HG03460 (cell line): ENCODE measurements at regions not wholly inside any gene's neighbourhood (a gene's known extent, or its start where the extent isn't known, plus 50 kb on each side); places are given as distances from the start of the nearest gene placed in this dataset.
"Not testable (repeated sequence)": the region's sequence is repeated elsewhere in the genome, so short reads cannot be mapped to it uniquely, and the experiment has no call there.

Experiments used
- ATAC-seq: cut with Tn5 transposase; IDR thresholded peaks from one replicate; pipeline ENCODE4 v1.9.1; 2021; ENCODE audit not compliant: unreplicated experiment

DNA sequence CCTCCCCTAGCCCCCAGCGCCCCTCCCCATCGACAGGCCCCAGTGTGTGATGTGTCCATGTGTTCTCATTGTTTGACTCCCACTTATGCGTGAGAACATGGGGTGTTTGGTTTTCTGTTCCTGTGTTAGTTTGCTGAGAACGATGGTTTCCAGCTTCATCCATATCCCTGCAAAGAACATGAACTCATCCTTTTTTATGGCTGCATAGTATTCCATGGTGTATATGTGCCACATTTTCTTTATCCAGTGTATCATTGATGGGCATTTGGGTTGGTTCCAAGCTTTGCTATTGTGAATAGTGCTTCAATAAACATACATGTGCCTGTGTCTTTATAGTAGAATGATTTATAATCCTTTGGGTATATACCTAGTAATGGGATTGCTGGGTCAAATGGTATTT, 107.6 kb upstream of the ADGRG2 start:
- ATAC-seq, result not testable (repeated sequence)

DNA sequence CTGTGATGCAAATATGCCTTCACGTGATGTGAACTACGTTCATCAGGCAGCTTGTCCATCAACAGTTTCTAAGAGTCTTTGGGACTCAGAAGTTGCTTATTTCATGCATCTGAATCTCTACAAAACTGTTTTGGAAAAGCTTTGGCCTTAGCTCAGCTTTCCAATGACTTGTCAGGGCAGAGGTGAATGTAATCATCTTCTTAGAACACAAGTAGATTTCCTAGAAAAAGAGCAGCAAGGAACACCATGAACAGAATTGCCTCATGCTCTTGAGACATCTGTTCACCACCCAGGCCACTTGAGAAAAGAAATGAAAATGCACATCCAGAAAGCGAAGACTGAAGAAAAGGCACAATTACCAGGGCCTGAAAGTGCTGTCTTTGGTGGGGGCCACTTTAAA, 105.8 kb upstream of the PDHA1 start:
- no peak for ATAC-seq

DNA sequence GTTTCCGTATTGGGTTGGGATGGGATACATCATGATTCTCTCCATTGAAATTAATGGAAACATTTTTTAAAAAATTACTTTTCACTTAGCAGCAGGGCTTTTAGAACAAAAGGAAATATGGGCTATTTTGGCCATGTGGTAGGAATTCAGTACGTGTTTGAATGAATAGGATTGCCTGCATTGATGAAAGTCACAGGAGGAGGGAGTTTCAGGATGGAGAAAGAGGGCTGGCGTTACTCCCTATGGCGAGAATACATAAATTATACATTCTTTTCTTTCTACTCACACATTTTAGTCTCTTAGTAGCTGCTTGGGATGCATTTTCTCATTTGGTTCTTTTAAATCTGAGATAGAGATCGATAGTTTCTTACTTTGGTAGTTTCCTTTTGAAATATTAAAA, 100.3 kb upstream of the PDHA1 start:
- ATAC-seq, result no peak

DNA sequence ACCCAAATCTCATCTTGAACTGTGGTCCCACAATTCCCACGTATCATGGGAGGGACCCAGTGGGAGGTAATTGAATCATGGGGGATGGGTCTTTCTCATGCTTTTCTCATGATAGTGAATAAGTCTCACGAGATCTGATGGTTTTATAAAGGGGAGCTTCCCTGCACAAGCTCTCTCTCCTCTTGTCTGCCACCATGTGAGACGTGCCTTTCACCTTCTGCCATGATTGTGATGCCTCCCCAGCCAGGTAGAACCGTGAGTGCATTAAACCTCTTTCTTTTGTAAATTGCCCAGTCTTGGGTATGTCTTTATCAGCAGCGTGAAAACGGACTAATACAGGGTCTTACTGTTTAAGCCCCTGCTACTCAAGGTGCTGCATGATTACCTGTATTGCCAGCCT, 98.8 kb upstream of the PDHA1 start:
- ATAC-seq, result not testable (repeated sequence)

DNA sequence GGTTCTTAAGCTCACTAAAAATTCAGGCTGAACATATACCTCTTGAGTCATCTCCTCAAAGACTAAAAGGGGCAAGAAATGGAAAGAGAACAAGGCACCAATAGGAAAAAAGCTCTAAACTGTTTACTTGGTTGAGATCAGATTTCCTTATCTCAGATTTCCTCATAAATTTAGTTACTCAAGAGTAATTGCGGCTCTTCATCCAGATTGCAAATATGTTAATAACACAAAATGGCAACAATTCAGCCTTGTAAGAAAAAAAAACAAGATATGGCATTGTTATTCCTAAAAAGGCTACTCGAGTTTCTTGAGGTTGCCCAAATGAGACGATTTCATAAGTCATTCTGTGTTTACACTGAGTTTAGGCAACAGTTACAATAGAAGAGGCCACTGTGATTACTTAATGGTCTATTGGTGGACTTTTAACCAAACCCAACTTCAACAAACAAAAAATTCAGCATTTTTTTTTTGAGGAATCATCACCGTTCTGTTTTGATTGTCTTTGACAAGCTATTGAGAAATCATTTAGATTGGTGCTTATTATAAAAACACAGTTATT, 97.9 kb upstream of the PDHA1 start:
- ATAC-seq, result no peak

DNA sequence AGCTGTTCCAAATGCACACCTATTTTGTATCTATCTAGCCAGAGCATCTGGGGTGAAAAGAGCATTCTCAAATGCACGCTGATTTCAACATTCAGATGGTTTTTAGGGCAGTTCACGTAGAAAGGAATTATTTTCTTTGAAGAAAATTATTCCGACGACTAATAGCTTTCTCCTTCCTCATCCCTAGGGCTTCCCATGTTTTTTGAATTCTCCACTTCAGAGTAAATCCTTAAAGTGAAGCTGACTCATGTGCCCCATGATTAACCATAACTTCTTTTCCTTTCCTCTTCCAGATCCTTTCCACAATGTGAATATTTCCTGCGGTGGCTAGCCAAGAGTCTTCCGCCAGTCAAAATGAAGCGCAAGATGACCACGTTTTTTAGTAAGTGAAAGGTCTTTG, 86.7 kb upstream of the PDHA1 start:
- no peak for ATAC-seq

DNA sequence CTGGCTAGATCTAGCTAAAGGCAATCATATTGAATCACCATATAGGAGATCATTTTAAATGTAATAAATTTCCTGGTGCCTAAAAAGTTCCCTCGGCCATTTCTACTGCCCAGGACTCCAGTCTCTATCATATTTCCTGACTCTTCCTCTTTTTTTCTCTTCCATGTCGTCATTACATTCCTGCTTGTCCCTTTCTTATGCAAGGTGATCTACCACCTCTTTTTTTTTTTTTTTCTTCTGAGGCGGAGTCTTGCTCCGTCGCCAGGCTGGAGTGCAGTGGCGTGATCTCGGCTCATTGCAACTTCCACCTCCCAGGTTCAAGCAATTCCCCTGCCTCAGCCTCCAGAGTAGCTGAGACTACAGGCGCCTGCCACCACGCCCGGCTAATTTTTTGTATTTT, 82.7 kb upstream of the PDHA1 start:
- ATAC-seq, result not testable (repeated sequence)

DNA sequence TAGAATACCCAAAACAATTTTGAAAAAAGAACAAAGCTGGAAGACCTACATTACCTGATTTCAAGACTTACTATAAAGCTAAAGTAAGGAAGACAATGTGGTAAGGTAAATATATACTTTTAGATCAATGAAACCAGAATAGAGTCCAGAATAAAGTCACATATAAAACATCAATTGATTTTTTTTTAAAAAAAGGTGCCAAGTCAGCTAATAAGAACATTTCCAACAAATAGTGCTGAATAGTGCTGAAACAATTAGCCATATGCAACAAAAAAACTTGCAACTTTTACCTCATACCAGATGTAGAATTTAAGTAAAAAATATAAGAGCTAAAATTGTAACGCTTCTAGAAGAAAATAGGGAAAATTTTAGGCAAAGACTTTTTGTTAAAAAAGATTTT, 73.0 kb upstream of the PDHA1 start:
- ATAC-seq, result no peak

DNA sequence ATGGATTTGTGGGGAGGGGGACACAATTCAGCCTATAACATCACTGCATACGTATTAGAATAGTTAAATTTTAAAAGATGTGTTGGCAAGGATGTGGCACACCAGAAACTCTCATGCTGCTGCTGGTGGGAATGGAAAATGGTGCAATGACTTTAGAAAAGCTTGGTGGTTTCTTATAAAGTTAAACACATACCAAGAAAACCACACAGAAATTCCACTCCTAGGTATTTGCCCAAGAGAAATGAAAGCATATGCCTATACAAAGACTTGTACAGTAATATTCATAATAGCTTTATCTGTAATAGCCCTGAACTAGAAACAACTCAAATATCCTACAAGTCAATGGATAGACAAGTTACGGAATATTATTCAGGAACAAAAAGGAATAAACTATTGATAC, 71.3 kb upstream of the PDHA1 start:
- ATAC-seq, result peak; percentile 57

DNA sequence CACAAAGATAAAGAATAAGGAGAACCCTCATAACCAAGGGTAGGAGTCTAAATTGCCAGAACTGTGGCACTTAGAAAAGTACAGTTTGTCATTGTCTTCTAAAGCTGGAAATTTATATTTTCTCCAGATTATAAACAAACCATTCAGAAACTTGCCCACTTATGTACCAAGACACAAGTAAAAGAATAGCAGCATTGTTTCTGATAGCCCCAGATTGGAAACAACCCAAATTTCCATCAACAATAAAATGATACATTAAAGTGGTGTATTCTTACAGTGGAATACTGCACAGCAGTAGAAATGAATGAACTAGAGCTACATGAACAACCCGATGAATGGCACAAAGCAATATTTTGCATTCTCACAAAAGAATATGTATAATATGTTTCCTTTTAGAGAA, 63.1 kb upstream of the PDHA1 start:
- ATAC-seq, result no peak

DNA sequence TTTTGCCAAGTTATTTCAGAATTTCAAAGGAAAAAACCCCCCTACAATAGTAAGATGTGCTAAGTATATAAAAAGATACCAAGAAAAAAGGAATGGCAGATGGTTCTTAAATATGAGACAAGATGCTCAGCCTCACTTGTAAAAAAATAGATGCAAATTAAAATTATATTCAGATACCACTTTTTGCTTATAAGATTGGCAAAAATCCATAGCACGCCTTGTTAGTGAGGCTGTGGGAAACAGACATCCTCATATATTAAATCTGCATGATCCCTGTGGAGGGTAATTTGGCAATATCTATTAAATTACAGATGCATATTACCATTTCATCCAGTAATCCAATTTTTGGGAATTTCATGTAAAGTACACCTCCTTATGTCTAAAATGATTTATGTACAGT, 62.5 kb upstream of the PDHA1 start:
- no peak for ATAC-seq

DNA sequence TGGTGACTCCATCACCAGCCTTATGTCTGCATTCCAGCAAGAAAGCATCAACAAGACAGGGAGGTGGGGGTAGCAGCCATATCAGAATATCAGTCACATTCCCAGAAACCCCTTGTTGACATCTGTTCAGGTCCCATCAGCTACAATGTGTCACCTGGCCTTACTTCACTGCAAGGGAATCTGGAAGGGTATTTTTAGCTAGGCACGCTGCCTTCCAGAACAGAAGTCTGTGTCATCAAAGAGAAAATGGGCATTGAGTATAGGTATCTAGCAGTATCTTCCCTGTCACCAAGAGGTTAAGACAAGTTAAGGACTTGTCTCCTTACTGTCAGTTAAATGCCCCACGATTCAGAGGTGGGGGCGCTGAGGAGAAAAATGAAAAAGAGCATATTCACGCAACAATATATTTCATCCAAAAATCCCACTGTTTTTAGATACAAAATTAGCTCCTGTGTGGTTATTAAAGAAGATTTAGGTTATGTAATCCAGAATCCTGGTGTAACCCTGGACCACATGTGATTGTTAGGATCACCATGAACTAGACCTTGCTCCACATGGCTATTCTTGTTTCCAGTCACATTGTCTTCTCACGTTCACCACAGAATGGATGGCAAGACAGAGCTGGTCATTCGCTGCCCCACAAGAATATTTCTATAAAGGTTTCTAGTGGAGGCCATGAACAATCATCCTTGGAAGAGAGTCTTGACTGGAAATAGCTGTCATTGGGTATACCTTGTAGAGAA, 60.0 kb upstream of the PDHA1 start:
- no peak for ATAC-seq

DNA sequence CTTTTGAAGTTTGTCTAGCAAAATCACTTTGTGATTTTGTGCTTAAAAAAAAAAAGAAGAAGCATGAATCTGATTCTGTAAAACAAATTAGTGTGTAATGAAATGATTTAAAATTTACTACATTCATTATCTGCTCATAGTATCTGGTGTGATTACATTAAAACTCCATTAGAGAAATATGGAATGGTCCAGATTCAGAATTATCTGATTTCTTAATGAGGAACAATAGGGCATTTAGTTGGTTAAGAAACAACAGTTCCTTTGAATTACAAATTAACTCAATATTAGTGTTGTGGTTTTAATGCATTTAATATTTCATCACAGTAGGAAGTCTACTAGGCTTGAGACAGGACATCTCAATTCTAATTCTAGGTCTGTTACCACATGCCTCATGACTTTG, 57.9 kb upstream of the PDHA1 start:
- no peak for ATAC-seq

DNA sequence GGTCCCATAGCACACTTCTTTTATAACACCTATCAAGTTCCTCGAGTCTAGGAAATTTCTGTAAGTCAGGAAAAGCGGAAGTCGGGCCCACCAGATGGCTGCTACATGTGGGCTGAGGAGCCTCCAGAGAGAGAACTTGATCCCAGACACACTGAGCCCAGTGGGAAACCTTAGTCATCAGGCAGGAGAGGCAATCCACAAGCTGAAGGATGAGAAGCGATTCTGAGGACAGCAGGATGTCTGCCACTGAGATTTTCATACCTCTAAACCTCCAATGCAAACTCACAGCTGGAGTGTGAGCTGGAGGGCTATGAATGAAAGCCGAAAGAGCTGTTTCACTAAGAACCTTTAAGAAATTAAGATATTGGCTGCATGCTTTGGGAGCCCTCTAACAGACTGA, 52.6 kb upstream of the PDHA1 start:
- no peak for ATAC-seq

DNA sequence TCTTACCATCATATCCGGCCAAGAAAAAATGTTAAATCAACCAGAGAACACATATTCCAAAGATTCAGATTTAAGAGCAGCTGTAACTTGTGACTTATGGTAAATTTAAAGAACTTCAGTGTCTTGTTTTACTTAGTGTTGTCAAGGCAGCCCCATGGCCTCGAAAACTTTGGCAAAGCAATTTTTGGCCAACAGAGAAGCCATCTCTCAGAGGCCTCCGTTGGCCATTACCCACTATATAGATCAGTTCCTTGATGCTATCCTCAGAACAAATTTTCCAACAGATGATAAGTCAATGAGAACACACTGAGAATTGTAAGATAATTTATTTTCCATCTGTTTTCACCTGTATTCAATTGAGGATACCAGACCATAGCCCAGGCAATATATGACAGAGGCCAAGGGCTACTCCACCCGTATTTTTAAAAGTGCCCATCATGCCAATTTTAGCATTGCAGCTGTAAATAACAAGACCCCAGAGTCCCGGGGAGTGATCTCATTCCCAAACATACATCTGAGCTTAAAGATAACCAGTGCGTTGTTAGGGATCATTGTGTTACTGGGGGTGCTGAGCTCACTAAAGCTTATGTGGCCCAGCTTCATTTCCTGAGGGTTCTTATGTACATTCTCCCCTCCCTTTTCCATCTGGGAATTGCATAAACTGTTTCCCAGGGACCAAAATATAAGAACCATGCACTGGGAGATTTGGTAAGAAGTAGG, 50.0 kb upstream of the PDHA1 start:
- no peak for ATAC-seq
